GM12872 (cell line): ENCODE measurements at regions not wholly inside any gene's neighbourhood (a gene's known extent, or its start where the extent isn't known, plus 50 kb on each side); places are given as distances from the start of the nearest gene placed in this dataset.

Experiments used
- TF ChIP-seq, protein P1 (sequence below): IDR thresholded peaks from 3 replicates; pipeline ENCODE4 v1.5.1; 2011; ENCODE audit warnings: low read depth, mild to moderate bottlenecking, low read length, moderate library complexity; ENCODE audit not compliant: insufficient read depth

DNA sequence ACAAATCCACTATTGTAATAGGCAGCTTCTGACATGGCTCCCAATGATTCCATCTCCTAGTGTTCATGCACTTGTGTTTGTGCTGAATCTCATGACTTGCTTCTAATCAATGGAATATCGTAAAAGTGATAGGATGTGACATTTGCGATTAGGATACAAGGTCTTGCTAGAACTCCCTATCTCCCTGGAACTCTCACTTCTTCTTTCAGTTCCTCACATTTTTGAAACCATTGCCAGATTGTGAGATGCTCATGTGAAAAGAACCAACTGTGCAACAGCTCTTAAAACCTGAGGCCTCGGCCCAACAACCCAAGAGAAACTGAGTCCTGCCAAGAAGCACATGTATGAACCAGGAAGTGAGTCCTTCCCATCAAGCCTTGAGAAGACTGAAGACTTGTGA, 226.9 kb upstream of the DTNA start:
- TF ChIP-seq, protein P1, sequence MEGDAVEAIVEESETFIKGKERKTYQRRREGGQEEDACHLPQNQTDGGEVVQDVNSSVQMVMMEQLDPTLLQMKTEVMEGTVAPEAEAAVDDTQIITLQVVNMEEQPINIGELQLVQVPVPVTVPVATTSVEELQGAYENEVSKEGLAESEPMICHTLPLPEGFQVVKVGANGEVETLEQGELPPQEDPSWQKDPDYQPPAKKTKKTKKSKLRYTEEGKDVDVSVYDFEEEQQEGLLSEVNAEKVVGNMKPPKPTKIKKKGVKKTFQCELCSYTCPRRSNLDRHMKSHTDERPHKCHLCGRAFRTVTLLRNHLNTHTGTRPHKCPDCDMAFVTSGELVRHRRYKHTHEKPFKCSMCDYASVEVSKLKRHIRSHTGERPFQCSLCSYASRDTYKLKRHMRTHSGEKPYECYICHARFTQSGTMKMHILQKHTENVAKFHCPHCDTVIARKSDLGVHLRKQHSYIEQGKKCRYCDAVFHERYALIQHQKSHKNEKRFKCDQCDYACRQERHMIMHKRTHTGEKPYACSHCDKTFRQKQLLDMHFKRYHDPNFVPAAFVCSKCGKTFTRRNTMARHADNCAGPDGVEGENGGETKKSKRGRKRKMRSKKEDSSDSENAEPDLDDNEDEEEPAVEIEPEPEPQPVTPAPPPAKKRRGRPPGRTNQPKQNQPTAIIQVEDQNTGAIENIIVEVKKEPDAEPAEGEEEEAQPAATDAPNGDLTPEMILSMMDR, result no peak

- TF ChIP-seq, protein P1, result no peak
Observed at GRCh38 chr18:34491719-34492118, 218.4 kb upstream of the DTNA start.

DNA sequence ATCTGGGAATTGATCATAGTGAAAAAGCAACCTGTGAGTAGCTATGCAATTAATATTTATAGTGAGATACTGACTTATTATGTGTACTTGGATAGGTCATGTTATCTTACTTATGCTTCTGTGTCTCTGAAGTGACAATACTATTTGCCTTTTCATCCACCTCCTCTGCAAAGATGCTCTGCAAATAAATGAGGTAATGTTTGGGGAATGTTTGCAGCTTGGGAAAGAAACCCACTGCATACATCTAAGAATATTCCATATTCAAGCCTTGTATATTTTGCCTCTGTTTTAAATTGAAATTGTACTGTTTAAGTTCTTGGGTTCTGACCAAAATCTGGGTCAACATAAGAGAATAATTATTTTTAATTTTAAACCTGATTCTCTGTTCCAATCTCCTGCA, 217.4 kb upstream of the DTNA start:
- TF ChIP-seq, protein P1, result no peak

DNA sequence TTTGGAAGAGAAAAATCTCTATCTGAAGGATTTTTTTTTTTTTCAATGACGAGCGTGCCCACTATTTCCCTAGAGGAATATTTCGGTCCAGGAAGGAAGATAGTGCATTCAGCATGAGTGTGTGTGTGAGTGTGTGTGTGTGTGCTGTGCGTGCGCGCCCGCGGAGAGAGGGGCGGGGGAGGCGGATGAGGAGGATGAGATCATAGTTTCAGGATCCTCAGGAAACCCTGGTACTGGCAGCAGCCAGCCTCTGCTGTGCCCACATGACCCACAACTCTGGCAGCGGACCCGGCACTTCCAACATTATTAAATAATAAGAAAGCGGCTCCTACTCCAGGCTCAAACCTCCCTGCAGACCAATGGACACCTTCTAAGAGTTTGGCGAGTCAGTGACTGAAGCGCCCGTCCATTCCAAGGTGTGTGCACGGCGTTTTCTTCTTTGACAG, 217.0 kb upstream of the DTNA start:
- TF ChIP-seq, protein P1, result no peak

GRCh38 chr18:34493566-34494358, 216.3 kb upstream of the DTNA start:
- TF ChIP-seq, protein P1, result no peak

GRCh38 chr18:34494359-34494696, 215.8 kb upstream of the DTNA start:
- TF ChIP-seq, protein P1, result no peak

GRCh38 chr18:34495506-34495905, 214.6 kb upstream of the DTNA start:
- TF ChIP-seq, protein P1, result no peak

DNA sequence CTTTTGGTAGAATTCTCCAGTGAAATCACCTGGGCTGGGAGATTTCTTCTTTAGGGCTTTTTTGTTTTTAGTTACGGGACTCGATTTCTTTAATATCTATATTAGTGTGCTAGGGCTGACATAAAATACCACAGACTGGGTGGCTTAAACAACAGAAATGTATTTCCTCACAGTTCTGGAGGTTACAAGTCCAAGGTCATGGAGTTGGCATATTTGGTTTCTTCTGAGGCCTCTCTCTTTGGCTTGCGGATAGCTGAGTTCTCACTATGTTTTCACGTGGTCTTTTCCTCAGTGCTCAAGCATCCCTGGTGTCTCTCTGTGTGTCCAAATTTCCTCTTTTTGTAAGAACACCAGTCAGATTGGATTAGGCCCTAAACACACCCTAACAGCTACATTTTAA, 208.5 kb upstream of the DTNA start:
- TF ChIP-seq, protein P1, result no peak
